ENCODE measurements at regions not wholly inside any gene's neighbourhood (a gene's known extent, or its start where the extent isn't known, plus 50 kb on each side); places are given as distances from the start of the nearest gene placed in this dataset.

GRCh38 chr13:82702513-82702912 is 1179.8 kb downstream of the SLITRK1 start:
- no peak overlapping the region for H3K56ac ChIP-seq (ENCODE audit: extremely low read depth, insufficient read depth, low read length)
- POLR2A ChIA-PET (ENCODE audit: unreplicated experiment) = interaction anchor here (0.6 kb wide), 1 partner anchor 164 kb away, joined by 5 read pairs; no protein-coding TSS in a partner anchor
- H3K4me2 ChIP-seq (ENCODE audit: low read depth, low read length) = no peak overlapping the region
- no peak overlapping the region for H3K14ac ChIP-seq (replicated peaks; ENCODE audit: low read depth, low read length)
- intact Hi-C loops (cut with micrococcal nuclease) = no loop called here
- no peaks in the 10 kb centered on the region for H3K27me3 ChIP-seq (ENCODE audit: control insufficient read depth, insufficient read depth, low read length)
- no peaks in the 10 kb centered on the region for H4K20me1 ChIP-seq (ENCODE audit: insufficient read depth, low read length)
- TF ChIP-seq MAFK (IDR thresholded peaks at IDR 0.05; ENCODE audit: low read depth, low read length) (peak; percentile 56), POLR2A (IDR thresholded peaks at IDR 0.05; ENCODE audit: low read depth, low read length) (no peak)
- no peaks in the 10 kb centered on the region; the same call in 1 of the 2 replicates for H3K9me3 ChIP-seq (ENCODE audit: control insufficient read depth, insufficient read depth, low read length)
- H3K36me3 ChIP-seq (ENCODE audit: control insufficient read depth, insufficient read depth, low read length) = no peaks in the 10 kb centered on the region
- no peak overlapping the region for H2AFZ ChIP-seq (replicated peaks; ENCODE audit: low read length, poor library complexity)
- H3K79me1 ChIP-seq (ENCODE audit: low read depth in 1 of 2, low read length in 2 of 2) = no peaks in the 10 kb centered on the region
- DNase-seq (no peak), ATAC-seq (ENCODE audit: low read depth) (no peak)
- CTCF ChIA-PET = no interaction called here
- H3K18ac ChIP-seq (ENCODE audit: low read depth, low read length) = no peak overlapping the region
- H4K8ac ChIP-seq (ENCODE audit: low read depth in 2 of 2, low read length in 2 of 2) = no peak overlapping the region
- no peak overlapping the region for H2AK9ac ChIP-seq (replicated peaks; ENCODE audit: low read depth, low read length, poor library complexity)
- no peaks in the 10 kb centered on the region for H3K4me1 ChIP-seq (ENCODE audit: control insufficient read depth, insufficient read depth, low read length)
- H2AK5ac ChIP-seq (ENCODE audit: low read depth, low read length) = no peak overlapping the region
- BruUV-seq (replicated peaks) = no TSS peak
- H2BK20ac ChIP-seq (ENCODE audit: low read depth, low read length) = no peak overlapping the region
- dilution Hi-C loops (cut with HindIII; ENCODE audit: low sequenced_read_pairs, unreplicated experiment) = no loop called here
- H3K9ac ChIP-seq (ENCODE audit: low read depth, low read length) = no peak overlapping the region
- no peak overlapping the region for H3K27ac ChIP-seq (ENCODE audit: insufficient read depth, low read length)
- H3K4ac ChIP-seq (ENCODE audit: low read depth, low read length) = no peak overlapping the region
- in situ Hi-C loops (cut with MboI; ENCODE audit: low sequenced_read_pairs) = no loop called here
- H4K5ac ChIP-seq (ENCODE audit: low read depth, low read length) = no peak overlapping the region
- no peak overlapping the region for H2BK5ac ChIP-seq (ENCODE audit: low read depth, low read length, poor library complexity, severe bottlenecking)
- H3K23ac ChIP-seq (ENCODE audit: low read depth, low read length) = no peak overlapping the region
- no peak overlapping the region for H4K91ac ChIP-seq (ENCODE audit: insufficient read depth, low read depth, low read length)
- no peaks in the 10 kb centered on the region for H3K9me1 ChIP-seq (ENCODE audit: insufficient read depth, low read length)
- no peak overlapping the region for H2BK120ac ChIP-seq (ENCODE audit: low read depth, low read length)
- no CpG with 5 or more reads among the region's 1 CpG for WGBS, 2 experiments (ENCODE audit: extremely low coverage in 2 of 2, insufficient read length in 1 of 2)
- no peak overlapping the region for H2BK15ac ChIP-seq (ENCODE audit: low read depth, low read length)
- no peak overlapping the region for H3K4me3 ChIP-seq (ENCODE audit: insufficient read depth, low read depth, low read length)

Data from IMR-90 (cell line).